Ishikawa (cell line): ENCODE measurements at regions not wholly inside any gene's neighbourhood (a gene's known extent, or its start where the extent isn't known, plus 50 kb on each side); places are given as distances from the start of the nearest gene placed in this dataset.

Experiments
- CEBPB ChIP-seq: IDR thresholded peaks from 2 replicates; pipeline ENCODE4 v1.6.1; 2012
- CREB1 ChIP-seq: IDR thresholded peaks from 2 replicates; pipeline ENCODE4 v1.6.1; 2012; ENCODE audit warnings: low read depth
- EGR1 ChIP-seq: IDR thresholded peaks from 2 replicates; pipeline ENCODE4 v1.6.1; 2012
- EP300 ChIP-seq: IDR thresholded peaks from 2 replicates; pipeline ENCODE4 v1.6.1; 2012; ENCODE audit warnings: borderline replicate concordance
- FOXM1 ChIP-seq: IDR thresholded peaks from 2 replicates; pipeline ENCODE4 v1.6.1; 2012; ENCODE audit warnings: low read depth, borderline replicate concordance
- NFIC ChIP-seq: IDR thresholded peaks from 2 replicates; pipeline ENCODE4 v1.6.1; 2012
- REST ChIP-seq: IDR thresholded peaks from 2 replicates; pipeline ENCODE4 v1.6.1; 2012; ENCODE audit warnings: low read depth, mild to moderate bottlenecking
- TAF1 ChIP-seq: IDR thresholded peaks from 2 replicates; pipeline ENCODE4 v1.6.1; 2012; ENCODE audit warnings: low read depth, mild to moderate bottlenecking
- TCF12 ChIP-seq: IDR thresholded peaks from 2 replicates; pipeline ENCODE4 v1.6.1; 2012; ENCODE audit warnings: low read depth
- ZBTB7A ChIP-seq: IDR thresholded peaks from 2 replicates; pipeline ENCODE4 v1.6.1; 2012; ENCODE audit warnings: low read depth
- TF ChIP-seq, protein P1 (sequence below): IDR thresholded peaks from 2 replicates; pipeline ENCODE4 v1.6.1; 2012

GRCh38 chr5:98307811-98308210, 465.7 kb upstream of the RGMB start:
- TF ChIP-seq NFIC (no peak), TAF1 (no peak), REST (no peak), CEBPB (no peak), TCF12 (no peak), EGR1 (no peak), CREB1 (no peak), ZBTB7A (no peak), EP300 (no peak), FOXM1 (no peak)
- TF ChIP-seq, protein P1, sequence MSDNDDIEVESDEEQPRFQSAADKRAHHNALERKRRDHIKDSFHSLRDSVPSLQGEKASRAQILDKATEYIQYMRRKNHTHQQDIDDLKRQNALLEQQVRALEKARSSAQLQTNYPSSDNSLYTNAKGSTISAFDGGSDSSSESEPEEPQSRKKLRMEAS = no peak
